Gastrocnemius medialis (tissue), 4 donors: ENCODE measurements at regions not wholly inside any gene's neighbourhood (a gene's known extent, or its start where the extent isn't known, plus 50 kb on each side); places are given as distances from the start of the nearest gene placed in this dataset.
"Not testable (repeated sequence)": the region's sequence is repeated elsewhere in the genome, so short reads cannot be mapped to it uniquely, and the experiment has no call there.

Experiments
- ATAC-seq, 2 donors: fragments of 150-250 bp; one replicate each; pipeline ENCODE4 v1.9.1; 2016
- DNase-seq, 2 donors: peaks; one replicate each; pipeline ENCODE4 v3.0.0-alpha.2; 2019
- H3K27ac ChIP-seq, 4 donors: fragments of 200-600 bp; sonication (generic); 1 replicate in 1 of 4; 2 replicates in 3 of 4; pipeline ENCODE4 v1.5.1; 2016 to 2018; ENCODE audit warnings: mild to moderate bottlenecking in 2 of 4, moderate library complexity in 1 of 4
- H3K27me3 ChIP-seq, 3 donors: fragments of 200-600 bp; sonication (generic) in 2 of 3; 1 replicate in 1 of 3; 2 replicates in 2 of 3; pipeline versions ENCODE4 v1.5.1 to v1.6.0; 2016 to 2019; ENCODE audit warnings: mild to moderate bottlenecking in 1 of 3, moderate library complexity in 1 of 3
- H3K36me3 ChIP-seq, 2 donors: fragments of 200-600 bp; sonication (generic) in 1 of 2; one replicate each; pipeline ENCODE4 v1.5.1; 2017 to 2018
- H3K4me1 ChIP-seq, 2 donors: fragments of 200-600 bp; sonication (generic) in 1 of 2; one replicate each; pipeline ENCODE4 v1.5.1; 2016 to 2017; ENCODE audit warnings: mild to moderate bottlenecking in 2 of 2
- H3K4me3 ChIP-seq, 4 donors: fragments of 200-600 bp; sonication (generic) in 3 of 4; 1 replicate in 1 of 4; 2 replicates in 3 of 4; pipeline ENCODE4 v1.5.1; 2016 to 2019; ENCODE audit warnings: mild to moderate bottlenecking in 2 of 4
- H3K9me3 ChIP-seq, 3 donors: fragments of 200-600 bp; sonication (generic) in 2 of 3; 1 replicate in 1 of 3; 2 replicates in 2 of 3; pipeline ENCODE4 v1.5.1; 2016 to 2019
- CTCF ChIP-seq, 5 experiments: fragments of 450-650 bp in 3 of 5; fragments of 200-600 bp in 2 of 5; sonication (generic) in 2 of 5; IDR thresholded peaks in 4 of 5; conservative IDR thresholded peaks in 1 of 5; 1 replicate in 4 of 5; 2 replicates in 1 of 5; pipeline ENCODE4 v1.5.1; 2016 to 2019; ENCODE audit warnings: antibody characterized with exemption in 5 of 5, mild to moderate bottlenecking in 3 of 5, moderate library complexity in 3 of 5
- POLR2A ChIP-seq, 2 donors: fragments of 450-650 bp; IDR thresholded peaks; one replicate each; pipeline ENCODE4 v1.6.1; 2017; ENCODE audit warnings: antibody characterized with exemption in 2 of 2, mild to moderate bottlenecking in 2 of 2, moderate library complexity in 2 of 2
- in situ Hi-C, 4 donors: fragments of 200-750 bp; cut with MboI; loops; one replicate each; pipeline versions ENCODE4 v1.15.0 to v1.8.0; 2017; ENCODE audit warnings: low sequenced_read_pairs in 4 of 4
- intact Hi-C: fragments of 100-400 bp; cut with DNase I; formaldehyde crosslinking; loops from one replicate; pipeline ENCODE4 v1.15.1; 2023; ENCODE audit warnings: low total_unique reads

GRCh38 chr1:239091537-239091936 lies 294.8 kb upstream of the CHRM3 start:
- no peaks in the 10 kb centered on the region for H3K9me3 ChIP-seq
- in situ Hi-C loops: no loop called here
- no peak overlapping the region for H3K27ac ChIP-seq
- H3K4me3 ChIP-seq: no peak overlapping the region
- TF ChIP-seq POLR2A (IDR thresholded peaks at IDR 0.05): no peak
- no peak for TF ChIP-seq CTCF (IDR thresholded peaks at IDR 0.05 in 4 of 5, conservative IDR thresholded peaks at IDR 0.05 in 1 of 5)
- H3K4me1 ChIP-seq: no peaks in the 10 kb centered on the region
- DNase-seq (no peak), ATAC-seq (no peak)
- intact Hi-C loops: no loop called here
- no peaks in the 10 kb centered on the region for H3K27me3 ChIP-seq
- no peaks in the 10 kb centered on the region for H3K36me3 ChIP-seq

- Histone ChIP-seq H3K36me3 (no peaks in the 10 kb centered on the region), H3K27me3 (no peaks in the 10 kb centered on the region), H3K4me1 (no peaks in the 10 kb centered on the region), H3K9me3 (no peaks in the 10 kb centered on the region), H3K4me3 (no peak overlapping the region), H3K27ac (no peak overlapping the region)
- TF ChIP-seq CTCF (IDR thresholded peaks at IDR 0.05 in 4 of 5, conservative IDR thresholded peaks at IDR 0.05 in 1 of 5): no peak
- no peak for TF ChIP-seq POLR2A (IDR thresholded peaks at IDR 0.05)
- in situ Hi-C loops: no loop called here
- intact Hi-C loops: no loop called here
- no peak for DNase-seq
- no peak for ATAC-seq
Observed at GRCh38 chr1:239084459-239085080, 301.8 kb upstream of the CHRM3 start.

GRCh38 chr1:239081947-239082346 lies 304.4 kb upstream of the CHRM3 start:
- ATAC-seq, H3K4me1 ChIP-seq, DNase-seq, H3K36me3 ChIP-seq, intact Hi-C loops, H3K27ac ChIP-seq, H3K4me3 ChIP-seq, H3K9me3 ChIP-seq, H3K27me3 ChIP-seq, in situ Hi-C loops: not testable (repeated sequence)

- no peak for TF ChIP-seq CTCF (IDR thresholded peaks at IDR 0.05 in 4 of 5, conservative IDR thresholded peaks at IDR 0.05 in 1 of 5)
- TF ChIP-seq POLR2A (IDR thresholded peaks at IDR 0.05): no peak
- ATAC-seq: no peak
Observed at GRCh38 chr1:239067480-239067879, 318.9 kb upstream of the CHRM3 start.

GRCh38 chr1:239067058-239067457 lies 319.3 kb upstream of the CHRM3 start:
- Histone ChIP-seq H3K27ac (no peak overlapping the region), H3K36me3 (no peaks in the 10 kb centered on the region), H3K9me3 (no peaks in the 10 kb centered on the region), H3K27me3 (no peaks in the 10 kb centered on the region), H3K4me1 (no peaks in the 10 kb centered on the region), H3K4me3 (no peak overlapping the region)
- TF ChIP-seq CTCF (IDR thresholded peaks at IDR 0.05 in 4 of 5, conservative IDR thresholded peaks at IDR 0.05 in 1 of 5) (no peak), POLR2A (IDR thresholded peaks at IDR 0.05) (no peak)
- ATAC-seq: no peak
- in situ Hi-C loops: no loop called here
- DNase-seq: no peak
- intact Hi-C loops: no loop called here

More at GRCh38 chr1:239067480-239067879, 318.9 kb upstream of the CHRM3 start:
- Histone ChIP-seq H3K9me3 (no peaks in the 10 kb centered on the region), H3K4me1 (no peaks in the 10 kb centered on the region), H3K4me3 (no peak overlapping the region), H3K36me3 (no peaks in the 10 kb centered on the region), H3K27ac (no peak overlapping the region), H3K27me3 (no peaks in the 10 kb centered on the region)
- no peak for DNase-seq
- intact Hi-C loops (no loop called here), in situ Hi-C loops (no loop called here)
